HuH-7.5 (cell line): ENCODE measurements at regions not wholly inside any gene's neighbourhood (a gene's known extent, or its start where the extent isn't known, plus 50 kb on each side); places are given as distances from the start of the nearest gene placed in this dataset.

Experiments used
- DNase-seq: peaks from one replicate; pipeline ENCODE4 v3.0.0; 2011; ENCODE audit warnings: low spot score

DNA sequence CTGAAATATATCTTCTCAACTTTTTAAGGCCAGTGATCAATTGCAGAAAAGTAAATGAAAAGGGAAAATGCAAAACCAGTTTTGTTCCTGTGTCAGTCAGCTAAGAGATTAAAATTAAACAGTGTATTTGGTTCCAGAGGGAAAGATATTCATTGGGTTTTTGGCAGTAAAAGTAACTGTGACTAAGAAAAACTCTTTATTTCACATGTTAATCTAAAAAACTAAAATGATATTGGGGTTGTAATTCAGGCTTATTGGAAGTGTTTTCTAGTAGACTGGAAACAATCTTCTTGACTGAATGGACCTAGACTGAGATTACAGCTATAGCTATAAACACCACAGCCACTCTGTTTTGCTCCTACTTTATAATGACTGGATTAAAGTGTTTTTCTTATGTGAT, 413.9 kb downstream of the ADGRL2 start:
- DNase-seq, result no peak

- no peak for DNase-seq
Measured at GRCh38 chr1:82197606-82198005, 396.9 kb downstream of the ADGRL2 start.

GRCh38 chr1:82195245-82195644, 394.5 kb downstream of the ADGRL2 start:
- no peak for DNase-seq

DNA sequence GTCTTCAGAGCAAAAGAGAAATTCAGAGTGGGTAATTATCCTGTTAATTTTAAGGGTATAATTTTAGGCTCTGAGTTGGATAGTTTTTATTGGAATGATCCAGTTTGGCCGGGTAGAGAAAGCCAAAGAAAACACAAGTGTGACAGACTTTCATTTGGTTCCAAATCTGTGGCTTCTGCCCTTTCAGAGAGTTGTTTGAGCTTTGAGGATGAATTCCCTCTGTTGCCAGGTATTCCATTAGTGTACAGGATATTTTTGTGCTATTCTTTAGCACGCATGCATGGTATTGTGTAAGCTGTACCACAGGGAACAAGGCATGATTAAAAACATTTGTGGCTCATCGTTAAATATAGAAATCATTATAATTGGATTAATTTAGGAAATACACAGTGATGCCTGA, 384.4 kb downstream of the ADGRL2 start:
- no peak for DNase-seq

- no peak for DNase-seq
Measured at GRCh38 chr1:82181846-82182245, 381.1 kb downstream of the ADGRL2 start.

DNA sequence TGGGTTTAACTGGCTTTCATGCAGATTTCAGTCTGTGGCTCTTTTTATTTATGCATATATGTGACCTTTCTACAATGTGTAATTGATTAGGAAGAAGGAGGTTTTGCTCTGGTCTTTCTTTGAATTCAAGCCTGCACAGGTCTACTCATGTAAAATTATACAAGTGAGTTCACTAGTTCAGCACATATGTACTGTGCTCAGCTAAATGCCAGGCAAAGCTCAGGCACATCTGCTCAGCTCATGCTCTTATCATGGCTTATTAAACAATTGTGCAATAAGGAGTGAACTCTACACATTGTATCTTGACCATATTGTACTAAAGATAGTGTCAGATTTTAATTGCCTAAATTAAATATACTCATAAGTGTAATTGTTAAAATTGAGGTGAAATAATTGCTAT, 378.4 kb downstream of the ADGRL2 start:
- DNase-seq, result no peak

DNA sequence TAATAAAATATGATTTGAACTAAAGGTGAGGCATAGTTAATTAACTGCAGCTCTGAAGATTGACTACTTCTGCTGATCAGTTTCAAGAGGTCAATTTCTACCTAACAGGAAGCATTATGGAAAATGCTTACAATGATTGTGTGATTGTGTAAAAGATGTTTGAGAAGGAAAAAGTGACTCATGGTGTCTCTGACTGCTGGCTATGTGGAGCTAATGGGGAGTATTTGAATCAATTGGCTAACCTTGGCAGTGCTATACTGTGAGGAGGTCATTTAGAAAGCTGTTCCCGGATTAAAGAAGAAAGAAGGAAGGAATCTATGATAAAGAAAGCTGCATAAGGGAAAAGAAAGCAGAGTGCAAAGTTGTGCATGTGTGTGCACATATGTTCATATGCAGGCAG, 376.5 kb downstream of the ADGRL2 start:
- no peak for DNase-seq

DNA sequence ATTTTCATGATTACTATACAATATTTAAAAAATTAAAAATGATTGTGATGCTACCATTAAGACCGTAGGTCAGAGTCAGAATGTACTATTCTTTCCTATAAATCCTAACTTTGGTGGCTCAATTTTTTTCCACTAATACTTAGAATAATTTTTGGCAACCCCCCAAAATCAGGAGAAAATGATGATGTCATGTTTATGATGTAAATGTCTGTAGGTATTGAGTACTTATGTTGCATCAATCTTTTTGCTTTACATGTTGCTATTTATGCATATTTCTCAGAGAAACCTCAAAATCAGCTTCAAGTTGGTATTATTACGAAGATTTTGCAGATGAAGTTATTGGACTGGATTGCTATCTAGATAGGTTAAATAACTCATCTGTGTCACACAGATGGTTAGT, 371.2 kb downstream of the ADGRL2 start:
- no peak for DNase-seq

GRCh38 chr1:82168482-82168881, 367.7 kb downstream of the ADGRL2 start:
- DNase-seq, result no peak

GRCh38 chr1:82165304-82165703, 364.6 kb downstream of the ADGRL2 start:
- DNase-seq, result no peak

DNA sequence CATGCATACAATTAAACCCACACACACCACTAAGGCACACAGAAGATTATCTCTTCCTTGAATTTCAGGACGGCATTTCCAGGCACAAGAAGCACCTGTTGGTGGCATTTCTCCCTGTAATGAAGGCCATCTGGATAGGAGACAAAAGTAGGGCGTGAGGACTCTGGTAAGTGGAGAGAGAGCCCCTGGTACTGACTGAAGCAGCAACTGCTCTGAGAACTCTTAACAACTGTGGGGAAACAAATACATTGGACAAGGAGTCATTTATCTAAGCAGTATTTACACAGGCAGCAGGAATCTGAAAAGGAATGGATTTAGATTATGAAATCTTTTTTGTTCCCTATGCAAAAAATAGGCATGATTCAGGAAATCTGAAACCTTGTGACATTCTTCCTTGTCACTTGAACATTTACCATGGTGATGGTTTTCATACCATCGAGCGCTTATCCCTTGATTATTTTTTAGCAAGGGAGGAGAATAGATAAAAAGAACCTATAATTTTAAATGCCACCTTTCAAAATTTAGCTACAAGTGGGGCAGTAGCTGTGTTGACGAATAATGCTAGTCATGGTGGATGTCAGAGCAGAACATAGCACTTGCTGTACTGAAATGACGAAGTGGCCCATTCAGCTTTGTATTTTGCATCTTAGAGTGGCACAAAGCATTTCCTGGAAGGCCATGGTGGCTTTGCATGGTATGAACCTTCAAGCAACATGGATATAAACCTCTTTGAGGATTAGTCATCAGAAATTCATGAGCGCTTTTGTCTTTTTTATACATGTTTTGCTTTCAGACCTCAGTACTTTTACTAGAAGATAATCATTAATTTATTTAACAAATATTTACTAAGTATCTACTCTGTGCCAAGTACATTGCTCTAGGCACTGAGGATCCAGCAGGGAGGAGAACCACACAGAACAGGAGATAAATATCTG, 362.0 kb downstream of the ADGRL2 start:
- DNase-seq, result no peak

DNA sequence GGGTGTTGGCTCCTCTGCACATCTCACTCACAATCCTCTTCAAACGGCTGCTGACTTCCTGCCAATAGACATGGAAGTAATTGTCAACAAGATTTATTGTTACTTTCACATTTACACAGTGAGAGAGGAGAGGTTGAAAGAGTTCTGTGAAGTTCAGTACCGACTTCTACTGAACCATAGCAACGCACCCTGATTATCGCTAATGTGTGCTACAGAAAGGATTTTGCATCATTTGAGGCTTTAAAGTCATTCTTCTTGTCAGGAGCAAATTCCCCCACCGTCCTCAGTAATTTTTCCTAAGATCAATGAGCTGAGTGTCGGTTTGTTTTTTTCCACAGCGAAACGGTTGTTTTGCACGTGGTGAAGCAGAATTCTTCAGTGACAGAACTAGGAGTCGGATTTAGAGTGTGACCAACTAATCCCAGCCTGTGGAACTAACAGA, 361.0 kb downstream of the ADGRL2 start:
- DNase-seq, result no peak

DNA sequence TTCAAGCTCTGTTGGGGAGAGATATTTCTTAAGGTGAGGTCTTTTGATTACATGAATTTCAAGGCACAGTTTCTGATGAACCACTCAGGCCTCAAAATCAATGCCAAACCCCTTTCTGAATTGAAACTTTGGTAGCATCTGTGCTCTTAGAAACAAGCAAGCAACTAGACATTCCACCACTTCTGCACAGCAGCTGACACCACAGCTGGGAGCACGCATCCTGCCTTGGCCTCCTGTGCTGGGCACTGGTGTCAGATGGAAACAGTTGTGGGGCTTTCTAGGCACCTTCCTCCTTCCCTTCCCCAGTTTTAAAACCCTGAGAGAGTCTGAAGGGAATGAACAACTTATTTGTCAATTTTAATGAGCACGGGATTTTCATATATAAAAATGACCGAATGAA, 360.2 kb downstream of the ADGRL2 start:
- DNase-seq, result no peak

- no peak for DNase-seq
Measured at GRCh38 chr1:82160036-82160435, 359.3 kb downstream of the ADGRL2 start.

DNA sequence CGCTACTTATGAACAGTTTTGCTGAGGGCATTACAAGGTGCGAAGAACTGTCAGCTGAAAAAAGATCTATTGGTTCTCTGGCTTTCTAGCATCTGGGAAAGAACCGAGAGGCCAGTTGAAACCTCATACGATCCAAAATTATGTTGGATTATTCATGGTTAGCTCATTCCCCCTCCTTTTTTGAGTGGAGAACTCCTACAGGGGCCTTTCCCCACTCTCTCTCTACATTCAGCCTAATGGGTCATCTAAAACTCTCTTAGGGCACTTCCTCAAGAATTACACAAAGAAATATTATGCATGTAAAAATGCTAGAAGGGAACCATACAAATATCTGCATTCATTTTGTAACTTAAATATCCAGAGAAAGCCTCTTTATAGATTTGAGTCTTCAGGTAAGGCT, 358.2 kb downstream of the ADGRL2 start:
- DNase-seq, result no peak

- DNase-seq, result no peak
Measured at GRCh38 chr1:82154219-82154970, 353.7 kb downstream of the ADGRL2 start.

- DNase-seq, result no peak
Measured at GRCh38 chr1:82153752-82154151, 353.0 kb downstream of the ADGRL2 start.

GRCh38 chr1:82153272-82153629, 352.5 kb downstream of the ADGRL2 start:
- no peak for DNase-seq

DNA sequence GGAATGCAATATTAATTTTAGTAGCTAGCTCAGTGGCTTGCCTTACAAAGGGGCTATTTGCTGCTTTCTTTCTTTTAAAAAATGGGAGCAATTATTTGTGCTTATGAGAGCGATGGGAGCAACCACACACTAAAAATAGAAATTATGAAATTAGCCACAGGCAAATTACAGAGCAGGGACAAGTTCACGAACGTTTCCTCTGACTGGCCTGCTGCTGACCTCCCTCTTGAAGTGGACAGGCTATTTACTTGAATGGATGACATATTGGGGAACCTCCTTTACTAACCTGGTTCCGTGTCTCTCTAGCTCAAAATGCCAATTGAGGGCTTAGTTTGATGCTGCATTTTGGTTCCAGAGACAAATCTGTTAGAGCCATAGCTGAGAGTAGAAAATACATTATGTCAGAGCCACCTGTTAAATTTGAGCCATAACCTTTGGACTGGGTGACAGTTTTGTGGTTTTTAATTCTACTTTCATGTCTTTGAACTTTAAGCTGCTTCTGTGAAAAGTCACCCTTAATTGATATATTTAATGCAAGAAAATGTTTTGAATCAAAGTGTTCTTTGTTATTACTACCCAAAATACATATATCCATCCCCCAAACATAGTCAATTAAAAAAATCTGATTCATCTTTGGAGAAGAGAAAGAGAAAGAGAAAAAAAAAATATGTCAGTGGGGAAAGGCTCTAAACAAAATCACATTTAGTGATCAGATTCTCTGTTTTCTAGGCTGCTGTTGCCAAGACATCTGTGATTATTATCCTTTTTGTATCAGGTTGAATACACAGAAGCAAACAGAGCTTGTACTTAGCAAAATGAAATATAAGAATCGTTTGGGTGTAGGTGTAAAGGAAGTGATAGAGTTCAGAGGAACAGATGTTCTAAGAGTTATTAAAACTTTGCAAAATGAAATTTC, 351.9 kb downstream of the ADGRL2 start:
- DNase-seq, result no peak

DNA sequence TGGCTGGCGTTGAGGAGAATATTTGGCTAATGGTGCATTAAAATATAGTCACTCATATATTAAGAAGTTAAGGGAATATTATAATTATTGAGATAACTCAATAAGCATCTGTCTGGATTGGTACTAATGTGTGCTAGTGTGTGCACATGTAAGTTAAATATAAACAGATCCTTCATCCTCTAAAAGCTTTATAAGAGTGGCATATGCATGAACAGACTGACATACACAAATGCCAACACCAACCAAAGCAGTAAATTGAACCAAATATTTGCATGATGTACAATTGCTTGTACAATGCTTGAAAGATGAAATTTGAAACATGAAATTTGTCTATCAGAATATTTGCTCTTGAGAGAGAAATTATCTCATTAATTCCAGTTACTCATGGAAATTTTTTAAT, 344.9 kb downstream of the ADGRL2 start:
- DNase-seq, result no peak

DNA sequence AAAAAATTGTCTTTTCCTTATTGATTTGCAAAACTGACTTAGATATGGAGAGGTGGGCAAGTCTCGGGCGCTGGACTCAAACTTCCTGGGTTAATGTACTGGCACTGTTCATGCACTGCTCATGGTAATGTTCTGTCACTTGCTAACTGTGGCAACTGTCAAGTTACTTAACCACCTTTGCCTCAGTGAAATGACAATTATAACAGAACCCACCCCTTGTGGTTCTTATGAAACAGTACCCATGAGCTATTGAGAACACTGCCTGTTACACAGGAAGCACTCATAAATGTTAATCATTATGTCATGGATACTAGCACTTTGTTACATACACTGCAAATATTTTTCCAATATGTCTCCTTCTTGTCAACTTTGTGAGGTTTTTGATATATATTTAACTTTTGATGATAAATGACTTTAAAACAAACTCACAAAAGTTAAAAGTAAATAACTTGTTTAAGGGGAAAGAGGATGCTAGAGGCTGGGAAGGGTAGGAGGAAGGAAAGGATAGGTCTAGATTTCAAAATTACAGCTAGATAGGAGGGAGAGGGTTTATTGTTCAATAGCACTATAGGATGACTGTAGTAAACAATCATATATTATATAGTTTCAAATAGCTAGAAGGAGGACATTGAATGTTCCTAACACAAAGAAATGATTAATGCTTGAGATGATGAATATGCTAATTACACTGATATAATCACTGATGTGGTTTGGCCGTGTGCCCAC, 342.5 kb downstream of the ADGRL2 start:
- DNase-seq, result no peak

GRCh38 chr1:82141390-82141789, 340.7 kb downstream of the ADGRL2 start:
- no peak for DNase-seq
